Psoas muscle (tissue), 7 donors: ENCODE measurements at regions not wholly inside any gene's neighbourhood (a gene's known extent, or its start where the extent isn't known, plus 50 kb on each side); places are given as distances from the start of the nearest gene placed in this dataset.

Source experiments
- ATAC-seq, 4 donors: fragments of 200-7000 bp; cut with Tn5 transposase; one replicate each; pipeline ENCODE4 v1.9.1; 2020; ENCODE audit warnings: moderate library complexity in 3 of 4, mild to moderate bottlenecking in 2 of 4
- DNase-seq, 2 donors: peaks; one replicate each; pipeline ENCODE4 v3.0.0-alpha.2; 2020
- H3K27ac ChIP-seq: fragments of 200-600 bp; one replicate; pipeline ENCODE4 v1.8.0; 2022
- H3K27me3 ChIP-seq, 3 donors: fragments of 200-600 bp in 1 of 3; one replicate each; pipeline versions ENCODE4 v1.6.1 to v1.8.0; 2013 to 2022; ENCODE audit warnings: low read length in 2 of 3, mild to moderate bottlenecking in 2 of 3, moderate library complexity in 1 of 3; ENCODE audit not compliant: insufficient read depth in 3 of 3
- H3K36me3 ChIP-seq, 2 donors: fragments of 200-600 bp in 1 of 2; one replicate each; pipeline versions ENCODE4 v1.6.1 to v1.8.0; 2013 to 2022; ENCODE audit warnings: low read depth in 1 of 2, mild to moderate bottlenecking in 1 of 2, moderate library complexity in 1 of 2; ENCODE audit not compliant: insufficient read depth in 1 of 2
- H3K4me1 ChIP-seq: fragments of 200-600 bp; one replicate; pipeline ENCODE4 v1.8.0; 2022
- H3K4me3 ChIP-seq: fragments of 200-600 bp; one replicate; pipeline ENCODE4 v1.8.0; 2022; ENCODE audit warnings: mild to moderate bottlenecking
- H3K9me3 ChIP-seq: fragments of 200-600 bp; one replicate; pipeline ENCODE4 v1.8.0; 2022
- WGBS, 3 donors: extraction: QIAGEN DNeasy Blood & Tissue Kit; methylation state at CpG; one replicate each; pipeline versions ENCODE4 v1.1.6 to v1.1.7; 2013; 5-methylcytosine and 5-hydroxymethylcytosine counted together
- intact Hi-C, 2 donors: fragments of 100-400 bp; cut with DNase I; formaldehyde crosslinking; loops; one replicate each; pipeline versions ENCODE4 v1.11.0 to v1.14.2; 2022
- TF ChIP-seq, protein P1 (sequence below): fragments of 200-600 bp; IDR thresholded peaks from one replicate; pipeline ENCODE4 v1.8.0; 2022; ENCODE audit warnings: antibody characterized with exemption
- donor health status: healthy with polysubstance abuse.
- donor health status: DM: no; HTN: no; CAD: no; lungs with moderate emphysema.
- donor health status: Bipolar disorder and iron deficiency.
- donor health status: healthy.
- donor health status: DM: yes; HTN: yes; CAD: no.
- donor health status: DM: no; HTN: no; CAD: no.
- donor health status: DM: yes; HTN: yes; CAD: no.

DNA sequence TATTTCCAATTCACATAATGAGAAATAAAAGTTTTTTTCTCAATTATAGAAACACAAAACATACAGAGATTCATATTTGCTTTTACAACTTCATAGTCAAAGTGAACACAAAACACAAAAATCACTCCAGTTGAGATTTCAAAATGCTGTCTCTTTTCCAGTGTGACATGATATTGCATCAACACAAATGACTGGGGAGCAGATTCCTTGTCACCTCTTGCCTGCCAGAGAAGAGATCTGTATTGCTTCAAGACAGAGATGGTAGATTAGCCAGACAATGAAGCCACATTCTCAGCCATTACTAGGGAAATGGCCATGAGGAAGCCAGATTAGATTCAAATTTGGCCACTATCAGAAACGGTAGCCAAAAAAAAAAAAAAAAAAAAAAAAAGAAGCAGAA, 2313.1 kb upstream of the AGA start:
- TF ChIP-seq, protein P1, sequence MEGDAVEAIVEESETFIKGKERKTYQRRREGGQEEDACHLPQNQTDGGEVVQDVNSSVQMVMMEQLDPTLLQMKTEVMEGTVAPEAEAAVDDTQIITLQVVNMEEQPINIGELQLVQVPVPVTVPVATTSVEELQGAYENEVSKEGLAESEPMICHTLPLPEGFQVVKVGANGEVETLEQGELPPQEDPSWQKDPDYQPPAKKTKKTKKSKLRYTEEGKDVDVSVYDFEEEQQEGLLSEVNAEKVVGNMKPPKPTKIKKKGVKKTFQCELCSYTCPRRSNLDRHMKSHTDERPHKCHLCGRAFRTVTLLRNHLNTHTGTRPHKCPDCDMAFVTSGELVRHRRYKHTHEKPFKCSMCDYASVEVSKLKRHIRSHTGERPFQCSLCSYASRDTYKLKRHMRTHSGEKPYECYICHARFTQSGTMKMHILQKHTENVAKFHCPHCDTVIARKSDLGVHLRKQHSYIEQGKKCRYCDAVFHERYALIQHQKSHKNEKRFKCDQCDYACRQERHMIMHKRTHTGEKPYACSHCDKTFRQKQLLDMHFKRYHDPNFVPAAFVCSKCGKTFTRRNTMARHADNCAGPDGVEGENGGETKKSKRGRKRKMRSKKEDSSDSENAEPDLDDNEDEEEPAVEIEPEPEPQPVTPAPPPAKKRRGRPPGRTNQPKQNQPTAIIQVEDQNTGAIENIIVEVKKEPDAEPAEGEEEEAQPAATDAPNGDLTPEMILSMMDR, result no peak
- H3K36me3 ChIP-seq, result no peaks in the 10 kb centered on the region
- H3K4me3 ChIP-seq, result no peak overlapping the region
- H3K27ac ChIP-seq, result no peak overlapping the region
- intact Hi-C loops, result no loop called here
- no peaks in the 10 kb centered on the region for H3K4me1 ChIP-seq
- H3K27me3 ChIP-seq, result no peaks in the 10 kb centered on the region
- WGBS, 3 donors, result 27 to 67% (median 44%) methylated on average over 1 of the region's 1 CpG
- ATAC-seq (no peak), DNase-seq (no peak)
- H3K9me3 ChIP-seq, result no peaks in the 10 kb centered on the region

DNA sequence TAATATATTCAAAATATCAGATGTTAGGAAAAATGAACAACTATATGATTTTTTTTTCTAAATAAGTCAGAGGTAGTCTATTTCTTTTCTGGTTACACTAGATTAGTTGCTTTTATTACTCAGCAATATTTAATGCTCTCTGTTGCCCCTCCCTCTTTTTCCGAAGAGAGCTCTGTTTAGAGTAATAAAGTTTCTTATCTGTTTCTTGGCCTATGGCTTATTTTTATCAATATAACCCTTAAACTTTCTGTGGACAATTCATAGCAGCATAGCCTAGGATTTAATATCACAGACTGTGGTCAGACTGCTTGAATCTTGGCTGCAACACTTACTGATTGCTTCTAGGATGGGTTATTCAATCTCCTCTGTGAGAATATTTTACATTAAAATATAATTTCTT, 2315.4 kb upstream of the AGA start:
- intact Hi-C loops, result no loop called here
- no peaks in the 10 kb centered on the region for H3K27me3 ChIP-seq
- H3K4me3 ChIP-seq, result no peak overlapping the region
- no peaks in the 10 kb centered on the region for H3K9me3 ChIP-seq
- no peak overlapping the region for H3K27ac ChIP-seq
- no peaks in the 10 kb centered on the region for H3K36me3 ChIP-seq
- no peaks in the 10 kb centered on the region for H3K4me1 ChIP-seq
- TF ChIP-seq, protein P1, result no peak
- WGBS, 3 donors, result 69 to 84% (median 78%) methylated on average over 1 of the region's 1 CpG
- ATAC-seq (no peak), DNase-seq (no peak)

DNA sequence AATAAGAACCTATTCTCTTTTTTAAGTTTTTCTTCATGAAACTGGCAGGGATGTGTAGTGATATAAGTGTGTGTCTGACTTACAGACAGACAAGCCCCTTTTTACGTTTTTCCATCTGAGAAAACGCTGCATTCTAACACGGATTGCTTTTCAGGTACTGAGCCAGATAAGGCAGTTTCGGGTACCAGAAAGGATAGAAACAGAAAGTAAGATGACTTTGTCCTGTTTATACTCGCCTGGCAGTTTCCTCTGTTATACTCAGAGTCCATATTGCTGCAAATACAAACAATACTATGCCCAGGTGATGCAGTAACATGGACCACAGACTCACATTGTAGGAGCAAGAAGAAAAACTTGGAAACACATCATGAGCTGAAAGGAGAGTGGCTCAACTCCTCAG, 2320.6 kb upstream of the AGA start:
- Histone ChIP-seq H3K36me3 (no peaks in the 10 kb centered on the region), H3K27ac (no peak overlapping the region), H3K4me1 (no peaks in the 10 kb centered on the region), H3K9me3 (no peaks in the 10 kb centered on the region), H3K4me3 (no peak overlapping the region), H3K27me3 (no peaks in the 10 kb centered on the region)
- ATAC-seq (no peak), DNase-seq (no peak)
- intact Hi-C loops, result no loop called here
- TF ChIP-seq, protein P1, result no peak
- 80 to 86% (median 83%) methylated on average over 5 of the region's 5 CpGs for WGBS, 3 donors

DNA sequence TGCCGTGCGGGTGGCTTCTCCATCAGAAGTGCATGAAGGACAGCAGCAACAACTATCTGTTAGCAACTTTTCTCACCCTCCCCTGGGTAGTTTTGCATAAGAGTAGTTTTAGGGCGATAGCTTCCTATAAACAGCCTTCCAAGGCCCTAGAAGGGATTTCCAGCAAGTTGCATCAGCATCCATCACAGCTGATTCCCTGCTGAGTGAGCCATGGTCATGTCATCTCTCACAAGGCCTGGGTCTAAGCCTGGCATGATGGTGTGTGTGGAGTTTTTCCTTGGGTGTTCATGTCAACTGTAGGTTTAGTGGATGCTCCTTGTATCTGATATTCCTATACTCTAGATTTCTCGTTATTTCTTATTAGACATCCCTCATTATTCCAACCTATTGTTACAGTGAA, 2324.7 kb upstream of the AGA start:
- Histone ChIP-seq H3K4me3 (no peak overlapping the region), H3K36me3 (no peaks in the 10 kb centered on the region), H3K9me3 (no peaks in the 10 kb centered on the region), H3K4me1 (no peaks in the 10 kb centered on the region), H3K27me3 (no peaks in the 10 kb centered on the region), H3K27ac (no peak overlapping the region)
- TF ChIP-seq, protein P1, result no peak
- DNase-seq (no peak), ATAC-seq (no peak)
- 62 to 81% (median 71%) methylated on average over 4 of the region's 4 CpGs for WGBS, 3 donors
- intact Hi-C loops, result no loop called here

DNA sequence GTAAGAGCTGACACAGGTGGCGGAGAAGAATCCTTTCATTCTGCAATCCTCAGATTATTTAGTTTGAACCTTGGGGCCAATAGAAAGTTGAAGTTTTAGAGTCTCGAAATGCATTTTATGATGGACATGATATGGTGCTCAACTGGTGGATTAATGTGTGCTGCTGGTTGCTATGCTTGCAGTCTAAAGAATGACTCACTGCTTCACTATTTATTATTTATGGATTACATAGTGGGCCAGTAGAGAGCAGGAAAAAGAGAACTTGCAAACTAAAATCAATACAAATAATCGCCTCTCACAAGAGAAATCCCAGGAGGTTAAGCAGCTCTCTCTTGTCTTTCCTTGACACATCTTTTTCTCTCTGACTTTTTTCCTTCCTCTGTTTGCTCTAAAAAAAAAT, 2326.8 kb upstream of the AGA start:
- no peaks in the 10 kb centered on the region for H3K27me3 ChIP-seq
- ATAC-seq, result no peak
- TF ChIP-seq, protein P1, result no peak
- DNase-seq, result no peak
- no peaks in the 10 kb centered on the region for H3K36me3 ChIP-seq
- 76 to 77% (median 77%) methylated on average over 3 of the region's 3 CpGs for WGBS, 3 donors
- H3K27ac ChIP-seq, result no peak overlapping the region
- intact Hi-C loops, result no loop called here
- H3K9me3 ChIP-seq, result no peaks in the 10 kb centered on the region
- no peaks in the 10 kb centered on the region for H3K4me1 ChIP-seq
- no peak overlapping the region for H3K4me3 ChIP-seq
